HUES6 (cell line): ENCODE measurements at regions not wholly inside any gene's neighbourhood (a gene's known extent, or its start where the extent isn't known, plus 50 kb on each side); places are given as distances from the start of the nearest gene placed in this dataset.

Experiments
- H3K27ac ChIP-seq: 2 replicates; pipeline ENCODE4 v1.7.0; 2013; ENCODE audit warnings: low read depth, mild to moderate bottlenecking, low read length, inconsistent platforms
- H3K27me3 ChIP-seq: 2 replicates; pipeline ENCODE4 v1.6.1; 2013; ENCODE audit warnings: low read length; ENCODE audit not compliant: control insufficient read depth, insufficient read depth
- H3K36me3 ChIP-seq: 2 replicates; pipeline ENCODE4 v1.6.1; 2013; ENCODE audit warnings: low read length; ENCODE audit not compliant: control insufficient read depth, insufficient read depth
- H3K4me1 ChIP-seq: 2 replicates; pipeline ENCODE4 v1.6.1; 2013; ENCODE audit warnings: low read length; ENCODE audit not compliant: control insufficient read depth, insufficient read depth
- H3K4me3 ChIP-seq: 2 replicates; pipeline ENCODE4 v1.5.1; 2013; ENCODE audit warnings: low read depth, low read length
- H3K9ac ChIP-seq: one replicate; pipeline ENCODE4 v1.6.1; 2013; ENCODE audit warnings: mild to moderate bottlenecking, low read length
- H3K9me3 ChIP-seq: 2 replicates; pipeline ENCODE4 v1.6.1; 2013; ENCODE audit warnings: low read depth, low read length; ENCODE audit not compliant: control insufficient read depth, insufficient read depth

- H3K4me3 ChIP-seq = no peak overlapping the region
- H3K36me3 ChIP-seq = no peaks in the 10 kb centered on the region
- H3K4me1 ChIP-seq = no peaks in the 10 kb centered on the region
- H3K27ac ChIP-seq = no peak overlapping the region
- no peaks in the 10 kb centered on the region for H3K9me3 ChIP-seq
- H3K27me3 ChIP-seq = peaks cover 100% of the 10 kb centered on the region
- no peak overlapping the region for H3K9ac ChIP-seq
Measured at GRCh38 chr22:22397292-22397870, 111.2 kb downstream of the ZNF280B start.

- Histone ChIP-seq H3K27ac (no peak overlapping the region), H3K9me3 (no peaks in the 10 kb centered on the region), H3K4me1 (no peaks in the 10 kb centered on the region), H3K4me3 (no peak overlapping the region), H3K9ac (no peak overlapping the region), H3K36me3 (no peaks in the 10 kb centered on the region), H3K27me3 (peaks cover 100% of the 10 kb centered on the region)
Measured at GRCh38 chr22:22397875-22398524, 110.5 kb downstream of the ZNF280B start.

- H3K4me3 ChIP-seq = no peak overlapping the region
- H3K9ac ChIP-seq = no peak overlapping the region
- no peaks in the 10 kb centered on the region for H3K9me3 ChIP-seq
- H3K27ac ChIP-seq = no peak overlapping the region
- H3K36me3 ChIP-seq = no peaks in the 10 kb centered on the region
- no peaks in the 10 kb centered on the region for H3K4me1 ChIP-seq
- peaks cover 100% of the 10 kb centered on the region for H3K27me3 ChIP-seq
Measured at GRCh38 chr22:22398530-22399327, 109.8 kb downstream of the ZNF280B start.

GRCh38 chr22:22400099-22400498 is 108.4 kb downstream of the ZNF280B start:
- Histone ChIP-seq H3K36me3 (no peaks in the 10 kb centered on the region), H3K9me3 (no peaks in the 10 kb centered on the region), H3K4me3 (no peak overlapping the region), H3K27ac (no peak overlapping the region), H3K4me1 (no peaks in the 10 kb centered on the region), H3K9ac (no peak overlapping the region), H3K27me3 (peaks cover 100% of the 10 kb centered on the region)

GRCh38 chr22:22400964-22401363 is 107.6 kb downstream of the ZNF280B start:
- Histone ChIP-seq H3K9ac (no peak overlapping the region), H3K36me3 (no peaks in the 10 kb centered on the region), H3K27ac (no peak overlapping the region), H3K4me1 (no peaks in the 10 kb centered on the region), H3K9me3 (no peaks in the 10 kb centered on the region), H3K27me3 (peaks cover 100% of the 10 kb centered on the region), H3K4me3 (no peak overlapping the region)

- Histone ChIP-seq H3K27ac (no peak overlapping the region), H3K4me1 (no peaks in the 10 kb centered on the region), H3K9me3 (no peaks in the 10 kb centered on the region), H3K4me3 (no peak overlapping the region), H3K9ac (no peak overlapping the region), H3K36me3 (no peaks in the 10 kb centered on the region), H3K27me3 (peaks cover 100% of the 10 kb centered on the region)
Measured at GRCh38 chr22:22401381-22401780, 107.2 kb downstream of the ZNF280B start.

GRCh38 chr22:22403306-22403705 is 105.2 kb downstream of the ZNF280B start:
- no peaks in the 10 kb centered on the region for H3K9me3 ChIP-seq
- H3K36me3 ChIP-seq = no peaks in the 10 kb centered on the region
- H3K4me1 ChIP-seq = no peaks in the 10 kb centered on the region
- no peak overlapping the region for H3K4me3 ChIP-seq
- H3K27ac ChIP-seq = no peak overlapping the region
- H3K9ac ChIP-seq = no peak overlapping the region
- H3K27me3 ChIP-seq = peaks cover 100% of the 10 kb centered on the region

GRCh38 chr22:22403771-22404170 is 104.8 kb downstream of the ZNF280B start:
- no peak overlapping the region for H3K4me3 ChIP-seq
- H3K9ac ChIP-seq = no peak overlapping the region
- H3K9me3 ChIP-seq = no peaks in the 10 kb centered on the region
- no peak overlapping the region for H3K27ac ChIP-seq
- H3K4me1 ChIP-seq = no peaks in the 10 kb centered on the region
- H3K36me3 ChIP-seq = no peaks in the 10 kb centered on the region
- H3K27me3 ChIP-seq = peaks cover 100% of the 10 kb centered on the region

GRCh38 chr22:22404598-22405284 is 103.8 kb downstream of the ZNF280B start:
- Histone ChIP-seq H3K4me3 (no peak overlapping the region), H3K4me1 (no peaks in the 10 kb centered on the region), H3K27ac (no peak overlapping the region), H3K9me3 (no peaks in the 10 kb centered on the region), H3K9ac (no peak overlapping the region), H3K36me3 (no peaks in the 10 kb centered on the region), H3K27me3 (peaks cover 100% of the 10 kb centered on the region)

- Histone ChIP-seq H3K27me3 (peaks cover 100% of the 10 kb centered on the region), H3K36me3 (no peaks in the 10 kb centered on the region), H3K4me3 (no peak overlapping the region), H3K4me1 (no peaks in the 10 kb centered on the region), H3K9me3 (no peaks in the 10 kb centered on the region), H3K9ac (no peak overlapping the region), H3K27ac (no peak overlapping the region)
Measured at GRCh38 chr22:22406445-22407027, 102.0 kb downstream of the ZNF280B start.
